ENCODE measurements at regions not wholly inside any gene's neighbourhood (a gene's known extent, or its start where the extent isn't known, plus 50 kb on each side); places are given as distances from the start of the nearest gene placed in this dataset.

DNA sequence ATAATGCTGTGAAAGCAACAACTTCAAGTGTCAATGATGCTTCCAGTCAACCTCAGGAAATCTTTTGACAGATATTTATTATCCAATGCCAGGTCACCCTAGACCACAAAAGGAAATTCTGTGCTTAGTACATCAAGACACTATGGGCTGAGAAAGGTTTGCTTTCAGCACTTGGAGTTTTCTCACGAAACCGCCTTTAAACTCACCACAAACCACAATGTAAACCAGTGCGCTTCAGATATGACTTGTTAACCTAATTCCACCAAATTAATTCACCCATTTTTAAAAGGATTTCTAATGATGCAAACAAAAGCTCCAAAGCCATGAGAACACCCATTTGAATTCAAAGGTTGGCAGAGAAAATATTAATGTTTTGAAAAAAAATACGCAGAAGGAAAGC is 292.9 kb upstream of the NR2F2 start:
- TF ChIP-seq, protein P1, sequence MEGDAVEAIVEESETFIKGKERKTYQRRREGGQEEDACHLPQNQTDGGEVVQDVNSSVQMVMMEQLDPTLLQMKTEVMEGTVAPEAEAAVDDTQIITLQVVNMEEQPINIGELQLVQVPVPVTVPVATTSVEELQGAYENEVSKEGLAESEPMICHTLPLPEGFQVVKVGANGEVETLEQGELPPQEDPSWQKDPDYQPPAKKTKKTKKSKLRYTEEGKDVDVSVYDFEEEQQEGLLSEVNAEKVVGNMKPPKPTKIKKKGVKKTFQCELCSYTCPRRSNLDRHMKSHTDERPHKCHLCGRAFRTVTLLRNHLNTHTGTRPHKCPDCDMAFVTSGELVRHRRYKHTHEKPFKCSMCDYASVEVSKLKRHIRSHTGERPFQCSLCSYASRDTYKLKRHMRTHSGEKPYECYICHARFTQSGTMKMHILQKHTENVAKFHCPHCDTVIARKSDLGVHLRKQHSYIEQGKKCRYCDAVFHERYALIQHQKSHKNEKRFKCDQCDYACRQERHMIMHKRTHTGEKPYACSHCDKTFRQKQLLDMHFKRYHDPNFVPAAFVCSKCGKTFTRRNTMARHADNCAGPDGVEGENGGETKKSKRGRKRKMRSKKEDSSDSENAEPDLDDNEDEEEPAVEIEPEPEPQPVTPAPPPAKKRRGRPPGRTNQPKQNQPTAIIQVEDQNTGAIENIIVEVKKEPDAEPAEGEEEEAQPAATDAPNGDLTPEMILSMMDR (IDR thresholded peaks at IDR 0.05) = no peak
- no peak for TF ChIP-seq POLR2AphosphoS5 (IDR thresholded peaks at IDR 0.05; ENCODE audit: low read depth, low read length)
- no peak for TF ChIP-seq ELF1 (IDR thresholded peaks at IDR 0.05)
- no peak for TF ChIP-seq JUND (IDR thresholded peaks at IDR 0.05)
- TF ChIP-seq RFX5 (IDR thresholded peaks at IDR 0.05; ENCODE audit: low read length) = no peak
